MM.1S (cell line): ENCODE measurements at regions not wholly inside any gene's neighbourhood (a gene's known extent, or its start where the extent isn't known, plus 50 kb on each side); places are given as distances from the start of the nearest gene placed in this dataset.

Experiments used
- EZH2 ChIP-seq: fragments of 300-600 bp; sonication (generic); optimal IDR thresholded peaks from 2 replicates; pipeline ENCODE3; 2017; ENCODE audit warnings: low read depth, mild to moderate bottlenecking, antibody characterized with exemption, low read length, mixed read lengths
- TF ChIP-seq, protein P1 (sequence below): fragments of 300-600 bp; sonication (generic); IDR thresholded peaks from 2 replicates; pipeline ENCODE4 v1.5.1; 2016; ENCODE audit warnings: antibody characterized with exemption, low read length, mixed read lengths

DNA sequence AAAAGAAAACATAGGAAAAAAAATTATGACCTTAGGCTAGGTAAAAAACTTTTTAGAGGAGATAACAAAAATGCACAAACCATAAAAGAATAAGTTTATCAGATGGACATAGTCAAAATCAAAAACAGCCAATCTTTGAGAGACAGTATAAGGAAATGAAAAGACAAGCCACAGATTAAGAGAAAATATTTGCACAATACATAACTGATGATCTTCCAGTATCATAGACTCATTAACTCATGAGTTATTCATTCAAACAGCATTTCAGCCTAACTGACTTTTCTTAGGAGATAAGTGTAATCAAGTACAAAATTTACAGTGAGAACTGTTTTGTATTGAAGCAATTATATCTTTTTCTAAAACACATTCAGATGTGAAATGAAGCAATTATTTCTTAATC, 183.8 kb downstream of the FBXO8 start:
- TF ChIP-seq EZH2, result no peak
- TF ChIP-seq, protein P1, sequence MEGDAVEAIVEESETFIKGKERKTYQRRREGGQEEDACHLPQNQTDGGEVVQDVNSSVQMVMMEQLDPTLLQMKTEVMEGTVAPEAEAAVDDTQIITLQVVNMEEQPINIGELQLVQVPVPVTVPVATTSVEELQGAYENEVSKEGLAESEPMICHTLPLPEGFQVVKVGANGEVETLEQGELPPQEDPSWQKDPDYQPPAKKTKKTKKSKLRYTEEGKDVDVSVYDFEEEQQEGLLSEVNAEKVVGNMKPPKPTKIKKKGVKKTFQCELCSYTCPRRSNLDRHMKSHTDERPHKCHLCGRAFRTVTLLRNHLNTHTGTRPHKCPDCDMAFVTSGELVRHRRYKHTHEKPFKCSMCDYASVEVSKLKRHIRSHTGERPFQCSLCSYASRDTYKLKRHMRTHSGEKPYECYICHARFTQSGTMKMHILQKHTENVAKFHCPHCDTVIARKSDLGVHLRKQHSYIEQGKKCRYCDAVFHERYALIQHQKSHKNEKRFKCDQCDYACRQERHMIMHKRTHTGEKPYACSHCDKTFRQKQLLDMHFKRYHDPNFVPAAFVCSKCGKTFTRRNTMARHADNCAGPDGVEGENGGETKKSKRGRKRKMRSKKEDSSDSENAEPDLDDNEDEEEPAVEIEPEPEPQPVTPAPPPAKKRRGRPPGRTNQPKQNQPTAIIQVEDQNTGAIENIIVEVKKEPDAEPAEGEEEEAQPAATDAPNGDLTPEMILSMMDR, result no peak
